ENCODE measurements at regions not wholly inside any gene's neighbourhood (a gene's known extent, or its start where the extent isn't known, plus 50 kb on each side); places are given as distances from the start of the nearest gene placed in this dataset.

DNA sequence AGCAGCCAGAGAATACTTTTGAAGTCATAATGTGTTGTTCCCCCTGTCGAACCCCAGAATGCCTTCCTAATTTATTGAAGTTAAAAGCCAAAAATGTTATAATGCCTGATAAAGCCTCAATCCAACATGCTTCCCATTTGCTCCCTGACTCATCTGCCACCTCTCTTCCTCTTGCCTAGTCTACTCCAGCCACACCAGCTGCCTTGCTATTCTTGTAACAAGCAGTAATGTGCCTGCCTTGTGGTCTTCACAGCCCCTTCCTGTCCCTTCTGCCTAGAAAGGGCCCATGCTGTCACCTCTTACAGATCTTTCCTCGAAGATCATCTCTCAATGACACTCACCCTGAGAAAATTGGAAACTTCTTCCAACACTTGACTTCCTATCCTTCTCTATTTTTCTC lies 231.6 kb upstream of the CDH2 start:
- TF ChIP-seq POLR2AphosphoS5 (IDR thresholded peaks at IDR 0.05; ENCODE audit: low read depth, low read length) (no peak), CTCF (IDR thresholded peaks at IDR 0.05) (no peak)

Data from Panc1 (cell line).